Mucosa of gallbladder (tissue), 1 donor: ENCODE measurements at regions not wholly inside any gene's neighbourhood (a gene's known extent, or its start where the extent isn't known, plus 50 kb on each side); places are given as distances from the start of the nearest gene placed in this dataset.
"Not testable (repeated sequence)": the region's sequence is repeated elsewhere in the genome, so short reads cannot be mapped to it uniquely, and the experiment has no call there.

Source experiments
- DNase-seq: peaks from one replicate; pipeline ENCODE4 v3.0.0-alpha.2; 2020; ENCODE audit warnings: low spot score
- donor health status: DM: no; HTN: no; CAD: no.

GRCh38 chr10:44564790-44565189, 179.9 kb upstream of the CXCL12 start:
- no peak for DNase-seq

GRCh38 chr10:44566786-44567185, 181.9 kb upstream of the CXCL12 start:
- no peak for DNase-seq

- no peak for DNase-seq
These were observed 182.6 kb upstream of the CXCL12 start for GRCh38 chr10:44567471-44567870.

- DNase-seq = no peak
These were observed 184.5 kb upstream of the CXCL12 start for GRCh38 chr10:44569193-44570091.

GRCh38 chr10:44571701-44572100, 186.8 kb upstream of the CXCL12 start:
- DNase-seq = no peak

GRCh38 chr10:44572146-44572545, 187.2 kb upstream of the CXCL12 start:
- DNase-seq = no peak

- DNase-seq = no peak
These were observed 188.9 kb upstream of the CXCL12 start for GRCh38 chr10:44573821-44574220.

- DNase-seq = no peak
These were observed 189.9 kb upstream of the CXCL12 start for GRCh38 chr10:44574596-44575480.

GRCh38 chr10:44575601-44576380, 190.9 kb upstream of the CXCL12 start:
- no peak for DNase-seq

- DNase-seq = no peak
These were observed 191.8 kb upstream of the CXCL12 start for GRCh38 chr10:44576702-44577191.

GRCh38 chr10:44577533-44577932, 192.6 kb upstream of the CXCL12 start:
- no peak for DNase-seq

GRCh38 chr10:44578271-44578670, 193.4 kb upstream of the CXCL12 start:
- DNase-seq = no peak

- not testable (repeated sequence) for DNase-seq
These were observed 194.1 kb upstream of the CXCL12 start for GRCh38 chr10:44578963-44579362.

- no peak for DNase-seq
These were observed 197.1 kb upstream of the CXCL12 start for GRCh38 chr10:44581996-44582395.

GRCh38 chr10:44587488-44588318, 202.8 kb upstream of the CXCL12 start:
- no peak for DNase-seq

- no peak for DNase-seq
These were observed 204.5 kb upstream of the CXCL12 start for GRCh38 chr10:44589181-44589943.

- no peak for DNase-seq
These were observed 205.1 kb upstream of the CXCL12 start for GRCh38 chr10:44589944-44590449.

GRCh38 chr10:44591911-44592310, 207.0 kb upstream of the CXCL12 start:
- DNase-seq = no peak

GRCh38 chr10:44593952-44594351, 209.1 kb upstream of the CXCL12 start:
- DNase-seq = no peak

GRCh38 chr10:44607116-44607515, 222.2 kb upstream of the CXCL12 start:
- DNase-seq = no peak
